Renal pelvis (tissue), 1 donor: ENCODE measurements at regions not wholly inside any gene's neighbourhood (a gene's known extent, or its start where the extent isn't known, plus 50 kb on each side); places are given as distances from the start of the nearest gene placed in this dataset.
"Not testable (repeated sequence)": the region's sequence is repeated elsewhere in the genome, so short reads cannot be mapped to it uniquely, and the experiment has no call there.

Source experiments
- DNase-seq: peaks from one replicate; pipeline ENCODE4 v3.0.0-alpha.2; 2013

GRCh38 chr3:81910244-81910852 is 148.9 kb upstream of the GBE1 start:
- DNase-seq: no peak

GRCh38 chr3:81909796-81910195 is 148.4 kb upstream of the GBE1 start:
- no peak for DNase-seq

GRCh38 chr3:81908561-81908960 is 147.1 kb upstream of the GBE1 start:
- no peak for DNase-seq

GRCh38 chr3:81898336-81898735 is 136.9 kb upstream of the GBE1 start:
- DNase-seq: no peak

GRCh38 chr3:81894598-81894997 is 133.2 kb upstream of the GBE1 start:
- no peak for DNase-seq

GRCh38 chr3:81891055-81891895 is 129.8 kb upstream of the GBE1 start:
- no peak for DNase-seq

- no peak for DNase-seq
These were observed 127.6 kb upstream of the GBE1 start for GRCh38 chr3:81888914-81889557.

- DNase-seq: no peak
These were observed 126.0 kb upstream of the GBE1 start for GRCh38 chr3:81887448-81887847.

- no peak for DNase-seq
These were observed 124.6 kb upstream of the GBE1 start for GRCh38 chr3:81886081-81886480.

GRCh38 chr3:81884791-81885190 is 123.3 kb upstream of the GBE1 start:
- no peak for DNase-seq

GRCh38 chr3:81876826-81877225 is 115.4 kb upstream of the GBE1 start:
- no peak for DNase-seq

- DNase-seq: no peak
These were observed 113.3 kb upstream of the GBE1 start for GRCh38 chr3:81874738-81875137.

GRCh38 chr3:81872566-81872965 is 111.1 kb upstream of the GBE1 start:
- DNase-seq: no peak

GRCh38 chr3:81871358-81872155 is 110.1 kb upstream of the GBE1 start:
- no peak for DNase-seq

GRCh38 chr3:81869382-81869781 is 107.9 kb upstream of the GBE1 start:
- DNase-seq: no peak

- no peak for DNase-seq
These were observed 107.2 kb upstream of the GBE1 start for GRCh38 chr3:81868597-81868996.

GRCh38 chr3:81867875-81868274 is 106.4 kb upstream of the GBE1 start:
- DNase-seq: no peak

- not testable (repeated sequence) for DNase-seq
These were observed 103.7 kb upstream of the GBE1 start for GRCh38 chr3:81865164-81865563.

GRCh38 chr3:81864272-81864671 is 102.8 kb upstream of the GBE1 start:
- no peak for DNase-seq

- DNase-seq: no peak
These were observed 102.3 kb upstream of the GBE1 start for GRCh38 chr3:81863756-81864155.

GRCh38 chr3:81861593-81861992 is 100.1 kb upstream of the GBE1 start:
- no peak for DNase-seq

- no peak for DNase-seq
These were observed 98.1 kb upstream of the GBE1 start for GRCh38 chr3:81859524-81859923.
